HG03571 (cell line): ENCODE measurements at regions not wholly inside any gene's neighbourhood (a gene's known extent, or its start where the extent isn't known, plus 50 kb on each side); places are given as distances from the start of the nearest gene placed in this dataset.

Source experiments
- ATAC-seq: cut with Tn5 transposase; IDR thresholded peaks from one replicate; pipeline ENCODE4 v1.9.1; 2021; ENCODE audit not compliant: unreplicated experiment

- ATAC-seq: no peak
These were observed 236.8 kb downstream of the ACTL7B start for GRCh38 chr9:108618906-108619550.

- no peak for ATAC-seq
These were observed 238.1 kb downstream of the ACTL7B start for GRCh38 chr9:108617676-108618075.

DNA sequence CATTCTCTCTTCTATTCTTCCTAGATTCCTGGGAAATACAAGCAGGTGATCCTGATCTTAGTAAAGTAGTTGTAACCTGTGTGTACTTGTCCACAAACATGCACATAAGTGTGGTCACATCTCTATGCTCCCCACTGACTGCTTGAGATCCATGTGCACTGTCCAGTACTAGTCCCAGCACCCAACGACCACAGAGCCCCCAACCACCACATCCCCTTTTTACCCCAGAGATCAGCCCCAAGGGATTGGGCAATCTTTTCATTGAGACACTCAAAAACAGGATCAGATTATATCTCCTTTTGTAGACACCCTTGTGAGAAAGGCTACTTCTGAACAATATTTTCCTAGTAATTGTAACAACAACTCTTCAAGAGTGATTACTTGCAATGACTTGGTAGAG is 240.6 kb downstream of the ACTL7B start:
- ATAC-seq: no peak

GRCh38 chr9:108612513-108612912 is 243.3 kb downstream of the ACTL7B start:
- ATAC-seq: no peak

DNA sequence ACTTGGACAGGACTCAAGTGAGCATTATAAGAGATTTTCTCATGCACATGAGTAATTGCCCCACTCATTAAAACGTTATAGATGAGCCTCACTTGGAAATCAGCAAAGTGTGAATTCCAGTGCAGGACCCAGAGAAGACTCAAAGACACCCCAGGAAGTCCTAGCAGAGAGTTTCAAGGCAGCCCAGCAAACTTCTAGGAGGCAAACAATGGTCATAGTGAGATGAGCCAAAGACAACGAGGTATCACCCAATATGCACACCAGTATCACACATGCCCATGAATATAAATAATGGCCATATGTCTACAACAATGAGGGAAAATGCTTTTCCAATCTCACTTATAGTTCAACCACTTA is 245.9 kb downstream of the ACTL7B start:
- ATAC-seq: no peak

- no peak for ATAC-seq
These were observed 246.4 kb downstream of the ACTL7B start for GRCh38 chr9:108609227-108609896.

GRCh38 chr9:108607607-108608006 is 248.2 kb downstream of the ACTL7B start:
- no peak for ATAC-seq

DNA sequence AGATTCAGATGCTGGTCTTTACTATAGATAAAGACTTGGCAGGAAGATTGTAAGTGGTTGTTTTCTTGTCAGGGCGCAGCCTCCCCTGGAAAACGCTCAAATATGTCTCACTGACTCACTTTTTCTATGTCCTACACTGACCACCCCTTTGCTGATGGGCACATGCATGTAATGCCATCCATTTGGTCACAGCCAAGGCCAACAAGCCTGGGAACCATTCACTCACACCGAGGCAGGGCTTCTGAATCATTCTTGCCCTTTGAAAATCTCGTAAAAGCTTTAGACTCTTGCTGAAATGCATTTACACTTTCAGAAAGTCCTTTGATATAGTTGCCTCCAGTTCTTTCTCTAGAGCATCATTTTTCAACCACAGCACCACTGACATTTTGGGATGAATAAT is 249.4 kb downstream of the ACTL7B start:
- no peak for ATAC-seq

GRCh38 chr9:108603141-108603540 is 252.6 kb downstream of the ACTL7B start:
- ATAC-seq: no peak

DNA sequence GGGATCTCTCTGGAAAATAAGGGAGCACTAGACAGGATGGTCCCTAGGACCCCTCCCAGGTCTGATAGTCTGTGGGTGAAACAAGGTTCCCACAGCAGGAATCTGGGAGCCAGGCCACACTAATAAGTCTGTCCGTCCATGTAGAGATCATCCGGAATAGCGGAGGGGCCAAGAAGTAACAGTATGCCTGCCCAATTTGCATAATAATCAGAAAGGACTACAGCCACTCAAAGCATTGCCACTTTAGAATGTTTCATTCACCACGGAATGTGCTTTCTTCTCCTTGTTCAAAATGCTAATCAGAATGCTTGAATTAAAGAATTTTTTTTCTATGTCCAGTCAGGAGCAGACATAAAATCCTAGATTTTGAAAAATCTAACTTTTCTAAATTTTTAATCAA is 254.9 kb downstream of the ACTL7B start:
- ATAC-seq: no peak

DNA sequence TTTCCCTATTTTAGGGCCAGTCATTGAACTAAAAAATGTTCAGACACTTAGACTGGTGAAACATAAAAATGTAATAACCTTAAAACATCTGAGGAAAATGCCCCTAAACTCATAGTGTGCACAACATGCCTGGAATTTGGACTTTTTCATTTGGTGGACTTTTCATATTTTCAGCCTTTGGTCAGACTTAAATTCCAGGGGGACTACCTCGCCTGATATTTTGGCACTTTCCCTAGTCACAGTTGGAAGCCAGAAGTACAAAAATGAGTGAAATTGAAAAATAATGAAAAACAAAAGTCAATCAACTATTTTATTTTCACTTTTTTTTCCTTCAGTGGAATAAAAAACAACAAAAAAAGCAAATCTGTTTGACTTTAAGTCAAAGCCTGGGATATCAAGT is 256.2 kb downstream of the ACTL7B start:
- ATAC-seq: no peak

GRCh38 chr9:108591121-108591520 is 264.7 kb downstream of the ACTL7B start:
- no peak for ATAC-seq

GRCh38 chr9:108588246-108588645 is 267.5 kb downstream of the ACTL7B start:
- no peak for ATAC-seq

- no peak for ATAC-seq
These were observed 269.2 kb downstream of the ACTL7B start for GRCh38 chr9:108586471-108587139.

- no peak for ATAC-seq
These were observed 270.9 kb downstream of the ACTL7B start for GRCh38 chr9:108584860-108585259.

GRCh38 chr9:108582726-108583125 is 273.1 kb downstream of the ACTL7B start:
- no peak for ATAC-seq

GRCh38 chr9:108579757-108580439 is 275.9 kb downstream of the ACTL7B start:
- no peak for ATAC-seq

DNA sequence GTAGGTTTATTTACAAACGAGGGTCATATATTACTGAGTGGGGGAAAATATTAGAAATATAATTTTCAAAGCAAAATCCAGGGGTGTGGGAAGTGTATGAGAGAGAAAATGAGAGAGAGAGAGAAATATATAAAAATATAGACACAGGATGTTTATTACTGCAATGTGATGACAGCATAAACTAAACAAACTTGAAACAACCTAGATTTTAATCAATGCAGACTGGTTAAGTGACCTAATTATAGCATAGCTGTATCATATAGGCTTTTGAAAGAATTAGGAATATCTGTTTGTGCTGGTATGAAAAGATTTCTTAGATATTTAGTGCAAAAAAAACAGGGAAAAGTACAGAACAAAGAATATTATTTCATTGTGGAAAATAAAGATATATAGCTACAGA is 280.5 kb downstream of the ACTL7B start:
- no peak for ATAC-seq

DNA sequence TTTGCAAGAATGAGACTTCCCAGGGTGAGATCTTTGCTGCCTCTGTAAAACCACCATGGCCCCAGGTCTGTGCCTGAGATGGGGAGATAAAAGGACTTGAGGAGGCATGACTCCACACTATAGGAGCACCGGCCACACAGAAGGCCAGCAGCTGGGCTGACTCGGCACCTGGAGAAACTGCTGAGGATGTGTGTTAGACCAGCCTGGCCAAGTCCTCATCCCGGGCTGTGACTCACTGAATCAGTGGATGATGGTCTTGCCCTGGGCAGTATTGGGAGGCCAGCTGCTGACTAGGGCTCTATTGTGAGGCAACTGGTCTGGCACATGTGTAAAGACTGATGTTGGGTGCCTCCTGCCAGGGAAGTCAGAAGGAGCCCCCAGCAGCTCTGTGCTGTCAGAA is 286.2 kb downstream of the ACTL7B start:
- no peak for ATAC-seq

DNA sequence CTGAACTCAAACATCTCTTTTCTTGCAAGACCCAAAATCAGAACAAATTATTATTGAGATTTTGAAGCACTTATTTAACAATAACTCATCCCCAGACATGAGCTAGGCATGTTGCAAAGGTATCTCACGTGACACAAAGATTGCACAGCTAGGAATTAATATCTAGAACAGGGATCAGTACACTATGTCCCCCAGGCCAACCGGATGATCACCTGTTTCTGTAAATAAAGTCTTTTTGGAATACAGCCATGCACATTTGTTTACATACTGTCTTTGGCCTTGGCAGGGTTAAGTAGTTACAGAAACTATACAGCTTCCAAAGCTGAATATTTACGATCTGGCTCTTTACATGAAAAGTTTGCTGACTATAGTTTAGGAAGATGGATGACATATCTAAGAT is 287.7 kb downstream of the ACTL7B start:
- ATAC-seq: no peak

DNA sequence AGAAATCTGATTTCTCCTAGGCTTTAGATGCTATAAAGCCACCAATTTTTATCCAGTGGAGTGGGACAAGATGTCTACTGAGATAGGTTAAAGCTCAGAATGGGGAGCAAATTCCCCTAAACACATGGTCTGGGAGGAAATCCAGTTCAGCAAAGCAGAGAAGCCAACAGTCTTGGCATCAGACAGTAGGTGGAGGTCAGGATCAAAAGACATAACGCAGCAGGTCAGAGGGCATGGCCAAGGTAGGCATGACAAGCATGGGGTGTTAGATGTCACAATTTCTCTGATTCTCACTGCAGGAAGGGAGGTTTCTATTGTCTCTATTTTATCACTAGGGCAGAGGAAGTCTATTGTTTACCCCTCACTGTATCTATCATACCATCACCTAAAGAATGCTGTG is 288.2 kb downstream of the ACTL7B start:
- no peak for ATAC-seq
